ENCODE measurements at regions not wholly inside any gene's neighbourhood (a gene's known extent, or its start where the extent isn't known, plus 50 kb on each side); places are given as distances from the start of the nearest gene placed in this dataset.

DNA sequence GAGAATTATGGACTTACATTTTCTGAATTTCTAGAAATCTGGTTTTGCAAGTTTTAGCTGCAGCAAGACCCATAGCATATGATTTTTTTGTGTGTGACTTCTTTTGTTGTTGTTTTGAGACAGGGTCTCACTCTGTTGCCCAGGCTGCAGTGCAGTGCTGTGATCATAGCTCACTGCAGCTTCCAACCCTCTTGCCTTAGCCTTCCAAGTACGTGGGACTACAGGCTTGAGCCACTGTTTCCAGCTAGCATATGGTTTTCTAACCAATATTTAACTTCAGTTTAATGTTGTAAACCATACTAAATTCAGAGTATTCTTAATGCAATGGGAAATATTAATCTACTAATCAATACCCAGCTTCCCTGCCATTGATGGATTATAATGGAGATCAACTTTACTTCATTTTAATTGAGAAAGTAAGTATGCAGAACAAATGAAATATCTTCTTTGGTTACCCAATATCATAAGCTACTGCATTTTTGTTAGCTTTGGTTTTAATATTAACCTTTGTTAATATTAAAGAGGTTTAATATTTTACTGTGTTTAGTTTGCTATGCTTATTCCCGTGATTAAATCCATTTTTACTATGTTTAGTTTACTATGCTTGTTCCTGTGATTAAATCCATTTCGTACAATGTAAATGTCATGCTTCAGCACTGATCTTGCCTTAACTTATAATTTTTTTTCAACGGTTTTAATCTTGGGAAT, 273.4 kb upstream of the TMEFF2 start:
- Histone ChIP-seq H3K4me2 (ENCODE audit: low read length) (no peak overlapping the region), H3K79me2 (ENCODE audit: insufficient read depth, low read depth, low read length) (no peaks in the 10 kb centered on the region), H3K9me2 (ENCODE audit: insufficient read depth, low read length) (no peaks in the 10 kb centered on the region), H3K36me3 (ENCODE audit: insufficient read depth, low read length) (no peaks in the 10 kb centered on the region), H4K20me1 (ENCODE audit: insufficient read depth, low read length) (no peaks in the 10 kb centered on the region), H3K4me3 (ENCODE audit: low read depth, low read length, poor library complexity, severe bottlenecking) (no peak overlapping the region), H3K4me1 (ENCODE audit: insufficient read depth, low read length, poor library complexity, severe bottlenecking) (no peaks in the 10 kb centered on the region), H3K9me3 (ENCODE audit: low read length) (no peaks in the 10 kb centered on the region), H2AFZ (ENCODE audit: low read length) (no peak overlapping the region), H3K27ac (ENCODE audit: low read depth, low read length, poor library complexity, severe bottlenecking) (no peak overlapping the region)
- intact Hi-C loops (cut with micrococcal nuclease; ENCODE audit: unreplicated experiment): no loop called here
- BruUV-seq (replicated peaks): no TSS peak
- no peak for DNase-seq (ENCODE audit: low spot score)
- ChIA-PET CTCF (ENCODE audit: unreplicated experiment) (no interaction called here), POLR2A (no interaction called here)
- TF ChIP-seq EZH2phosphoT487 (IDR thresholded peaks at IDR 0.05; ENCODE audit: borderline replicate concordance, low read depth, low read length): no peak
- TF ChIP-seq, protein P1, sequence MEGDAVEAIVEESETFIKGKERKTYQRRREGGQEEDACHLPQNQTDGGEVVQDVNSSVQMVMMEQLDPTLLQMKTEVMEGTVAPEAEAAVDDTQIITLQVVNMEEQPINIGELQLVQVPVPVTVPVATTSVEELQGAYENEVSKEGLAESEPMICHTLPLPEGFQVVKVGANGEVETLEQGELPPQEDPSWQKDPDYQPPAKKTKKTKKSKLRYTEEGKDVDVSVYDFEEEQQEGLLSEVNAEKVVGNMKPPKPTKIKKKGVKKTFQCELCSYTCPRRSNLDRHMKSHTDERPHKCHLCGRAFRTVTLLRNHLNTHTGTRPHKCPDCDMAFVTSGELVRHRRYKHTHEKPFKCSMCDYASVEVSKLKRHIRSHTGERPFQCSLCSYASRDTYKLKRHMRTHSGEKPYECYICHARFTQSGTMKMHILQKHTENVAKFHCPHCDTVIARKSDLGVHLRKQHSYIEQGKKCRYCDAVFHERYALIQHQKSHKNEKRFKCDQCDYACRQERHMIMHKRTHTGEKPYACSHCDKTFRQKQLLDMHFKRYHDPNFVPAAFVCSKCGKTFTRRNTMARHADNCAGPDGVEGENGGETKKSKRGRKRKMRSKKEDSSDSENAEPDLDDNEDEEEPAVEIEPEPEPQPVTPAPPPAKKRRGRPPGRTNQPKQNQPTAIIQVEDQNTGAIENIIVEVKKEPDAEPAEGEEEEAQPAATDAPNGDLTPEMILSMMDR (conservative IDR thresholded peaks at IDR 0.05; ENCODE audit: low read length): no peak

DNA sequence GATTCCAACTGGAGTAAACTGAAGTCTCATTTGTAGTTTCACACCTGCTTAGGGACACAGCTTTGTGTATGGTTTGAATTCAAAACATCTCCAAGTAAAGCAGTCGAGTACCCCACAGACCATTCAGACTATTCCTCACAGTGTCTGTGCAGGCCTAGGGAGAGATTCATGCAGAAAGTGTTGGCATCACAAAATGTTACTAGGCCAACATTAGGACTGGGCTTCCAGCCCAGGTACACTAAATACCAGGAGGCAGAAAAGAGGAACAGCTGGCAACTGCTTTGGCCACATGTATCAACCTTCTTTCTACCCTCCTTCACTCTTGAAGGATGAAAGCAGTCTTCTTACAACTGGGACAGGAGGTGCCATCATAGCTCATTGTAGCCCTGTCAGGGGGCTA, 270.4 kb upstream of the TMEFF2 start:
- ChIA-PET CTCF (ENCODE audit: unreplicated experiment) (no interaction called here), POLR2A (no interaction called here)
- Histone ChIP-seq H2AFZ (ENCODE audit: low read length) (no peak overlapping the region), H3K9me2 (ENCODE audit: insufficient read depth, low read length) (no peaks in the 10 kb centered on the region), H3K36me3 (ENCODE audit: insufficient read depth, low read length) (no peaks in the 10 kb centered on the region), H4K20me1 (ENCODE audit: insufficient read depth, low read length) (no peaks in the 10 kb centered on the region), H3K27ac (ENCODE audit: low read depth, low read length, poor library complexity, severe bottlenecking) (no peak overlapping the region), H3K79me2 (ENCODE audit: insufficient read depth, low read depth, low read length) (no peaks in the 10 kb centered on the region), H3K4me2 (ENCODE audit: low read length) (no peak overlapping the region), H3K9me3 (ENCODE audit: low read length) (no peaks in the 10 kb centered on the region), H3K4me3 (ENCODE audit: low read depth, low read length, poor library complexity, severe bottlenecking) (no peak overlapping the region), H3K4me1 (ENCODE audit: insufficient read depth, low read length, poor library complexity, severe bottlenecking) (no peaks in the 10 kb centered on the region)
- intact Hi-C loops (cut with micrococcal nuclease; ENCODE audit: unreplicated experiment): no loop called here
- TF ChIP-seq, protein P1 (conservative IDR thresholded peaks at IDR 0.05; ENCODE audit: low read length): no peak
- TF ChIP-seq EZH2phosphoT487 (IDR thresholded peaks at IDR 0.05; ENCODE audit: borderline replicate concordance, low read depth, low read length): no peak
- no peak for DNase-seq (ENCODE audit: low spot score)
- no TSS peak for BruUV-seq (replicated peaks)

DNA sequence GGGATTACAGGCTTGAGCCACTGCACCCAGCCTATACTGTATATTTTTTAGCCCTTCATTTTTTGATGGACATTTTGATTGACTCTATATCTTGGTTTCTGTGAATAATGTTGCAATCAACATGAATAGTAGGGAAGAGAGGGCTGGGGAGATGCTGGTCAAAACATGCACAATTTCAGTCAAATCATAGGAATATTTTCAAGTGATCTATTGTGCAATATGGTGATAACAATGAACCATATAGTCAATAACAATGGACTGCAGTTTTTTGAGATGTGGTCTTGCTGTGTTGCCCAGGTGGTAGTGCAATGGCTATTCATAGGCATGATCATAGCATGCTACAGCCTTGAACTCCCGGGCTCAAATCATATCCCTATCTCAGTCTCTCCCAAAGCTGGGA, 264.7 kb upstream of the TMEFF2 start:
- Histone ChIP-seq H3K9me3 (ENCODE audit: low read length) (no peaks in the 10 kb centered on the region), H3K79me2 (ENCODE audit: insufficient read depth, low read depth, low read length) (no peaks in the 10 kb centered on the region), H3K4me1 (ENCODE audit: insufficient read depth, low read length, poor library complexity, severe bottlenecking) (no peaks in the 10 kb centered on the region), H3K9me2 (ENCODE audit: insufficient read depth, low read length) (no peaks in the 10 kb centered on the region), H2AFZ (ENCODE audit: low read length) (no peak overlapping the region), H4K20me1 (ENCODE audit: insufficient read depth, low read length) (no peaks in the 10 kb centered on the region), H3K27ac (ENCODE audit: low read depth, low read length, poor library complexity, severe bottlenecking) (no peak overlapping the region), H3K36me3 (ENCODE audit: insufficient read depth, low read length) (no peaks in the 10 kb centered on the region), H3K4me2 (ENCODE audit: low read length) (no peak overlapping the region), H3K4me3 (ENCODE audit: low read depth, low read length, poor library complexity, severe bottlenecking) (no peak overlapping the region)
- intact Hi-C loops (cut with micrococcal nuclease; ENCODE audit: unreplicated experiment): no loop called here
- no peak for TF ChIP-seq EZH2phosphoT487 (IDR thresholded peaks at IDR 0.05; ENCODE audit: borderline replicate concordance, low read depth, low read length)
- TF ChIP-seq, protein P1 (conservative IDR thresholded peaks at IDR 0.05; ENCODE audit: low read length): no peak
- CTCF ChIA-PET (ENCODE audit: unreplicated experiment): no interaction called here
- POLR2A ChIA-PET: no interaction called here
- DNase-seq (ENCODE audit: low spot score): no peak
- BruUV-seq (replicated peaks): no TSS peak
